IMR-90 (cell line): ENCODE measurements at regions not wholly inside any gene's neighbourhood (a gene's known extent, or its start where the extent isn't known, plus 50 kb on each side); places are given as distances from the start of the nearest gene placed in this dataset.

Source experiments
- ATAC-seq: fragments of 200-7000 bp; cut with Tn5 transposase; 2 replicates; pipeline ENCODE4 v1.9.1; 2020; ENCODE audit warnings: low read depth, mild to moderate bottlenecking, moderate library complexity
- BruUV-seq: library from RNA; stranded (reverse); fragments of 400-500 nt; replicated peaks from 2 replicates; lab custom pipeline; 2021; lab: Mats Ljungman, UMichigan
- CTCF ChIA-PET: fragments of 300-600 bp; formaldehyde crosslinking; extraction: SDS; loops from one replicate; lab custom pipeline; 2021; ENCODE audit warnings: antibody characterized with exemption; lab: Yijun Ruan, JAX
- POLR2A ChIA-PET: fragments of 300-600 bp; sonication (Branson Sonifier 250); formaldehyde crosslinking; loops from one replicate; lab custom pipeline; 2022; ENCODE audit warnings: antibody characterized with exemption; ENCODE audit not compliant: unreplicated experiment; lab: Charles Lee
- DNase-seq: peaks from one replicate; pipeline ENCODE4 v3.0.0; 2013
- H2AFZ ChIP-seq: replicated peaks from 2 replicates; pipeline ENCODE3; 2013; ENCODE audit warnings: low read length, mild to moderate bottlenecking; ENCODE audit not compliant: poor library complexity
- H2AK5ac ChIP-seq: 2 replicates; pipeline ENCODE4 v1.6.1; 2013; ENCODE audit warnings: low read depth, low read length, inconsistent platforms
- H2AK9ac ChIP-seq: replicated peaks from 2 replicates; pipeline ENCODE3; 2013; ENCODE audit warnings: mild to moderate bottlenecking, low read depth, low read length, moderate library complexity; ENCODE audit not compliant: poor library complexity
- H2BK120ac ChIP-seq: 2 replicates; pipeline ENCODE4 v1.6.1; 2013; ENCODE audit warnings: low read depth, low read length, inconsistent platforms
- H2BK15ac ChIP-seq: 3 replicates; pipeline ENCODE4 v1.6.1; 2013; ENCODE audit warnings: low read depth, low read length, inconsistent platforms
- H2BK20ac ChIP-seq: 2 replicates; pipeline ENCODE4 v1.6.1; 2013; ENCODE audit warnings: low read depth, mild to moderate bottlenecking, inconsistent platforms, low read length, moderate library complexity
- H2BK5ac ChIP-seq: 2 replicates; pipeline ENCODE4 v1.6.1; 2013; ENCODE audit warnings: mild to moderate bottlenecking, low read depth, low read length, inconsistent platforms; ENCODE audit not compliant: poor library complexity, severe bottlenecking
- H3K14ac ChIP-seq: replicated peaks from 2 replicates; pipeline ENCODE4 v1.6.1; 2013; ENCODE audit warnings: low read depth, low read length, inconsistent platforms
- H3K18ac ChIP-seq: 2 replicates; pipeline ENCODE4 v1.6.1; 2013; ENCODE audit warnings: low read depth, low read length, control low read depth
- H3K23ac ChIP-seq: 2 replicates; pipeline ENCODE4 v1.6.1; 2013; ENCODE audit warnings: low read depth, low read length, inconsistent platforms
- H3K27ac ChIP-seq: 2 replicates; pipeline ENCODE4 v1.5.1; 2013; ENCODE audit warnings: mild to moderate bottlenecking, control low read depth, low read length; ENCODE audit not compliant: insufficient read depth
- H3K27me3 ChIP-seq: 2 replicates; pipeline ENCODE4 v1.6.1; 2013; ENCODE audit warnings: low read length; ENCODE audit not compliant: control insufficient read depth, insufficient read depth
- H3K36me3 ChIP-seq: 2 replicates; pipeline ENCODE4 v1.6.1; 2013; ENCODE audit warnings: low read length, mixed read lengths; ENCODE audit not compliant: control insufficient read depth, insufficient read depth
- H3K4ac ChIP-seq: 2 replicates; pipeline ENCODE4 v1.6.1; 2013; ENCODE audit warnings: low read depth, low read length, inconsistent platforms
- H3K4me1 ChIP-seq: 2 replicates; pipeline ENCODE4 v1.6.1; 2013; ENCODE audit warnings: low read length, mixed read lengths; ENCODE audit not compliant: control insufficient read depth, insufficient read depth
- H3K4me2 ChIP-seq: 2 replicates; pipeline ENCODE4 v1.6.1; 2013; ENCODE audit warnings: low read depth, mild to moderate bottlenecking, control low read depth, low read length, moderate library complexity
- H3K4me3 ChIP-seq: 2 replicates; pipeline ENCODE4 v1.5.1; 2013; ENCODE audit warnings: low read depth, mild to moderate bottlenecking, control low read depth, low read length, moderate library complexity; ENCODE audit not compliant: insufficient read depth
- H3K56ac ChIP-seq: 2 replicates; pipeline ENCODE4 v1.6.1; 2013; ENCODE audit warnings: low read length, inconsistent platforms; ENCODE audit not compliant: insufficient read depth; ENCODE audit errors: extremely low read depth
- H3K79me1 ChIP-seq, 2 experiments: 2 replicates each; pipeline ENCODE4 v1.6.1; 2013; ENCODE audit warnings: low read length in 2 of 2, inconsistent platforms in 1 of 2, low read depth in 1 of 2
- H3K9ac ChIP-seq: 2 replicates; pipeline ENCODE4 v1.6.1; 2013; ENCODE audit warnings: low read depth, low read length, control low read depth
- H3K9me1 ChIP-seq: 2 replicates; pipeline ENCODE4 v1.6.1; 2013; ENCODE audit warnings: low read length, inconsistent platforms; ENCODE audit not compliant: insufficient read depth
- H3K9me3 ChIP-seq: 2 replicates; pipeline ENCODE4 v1.6.1; 2013; ENCODE audit warnings: low read length; ENCODE audit not compliant: control insufficient read depth, insufficient read depth
- H4K20me1 ChIP-seq: 2 replicates; pipeline ENCODE4 v1.6.1; 2013; ENCODE audit warnings: low read length, inconsistent platforms; ENCODE audit not compliant: insufficient read depth
- H4K5ac ChIP-seq: 2 replicates; pipeline ENCODE4 v1.6.1; 2013; ENCODE audit warnings: mild to moderate bottlenecking, low read depth, low read length, control low read depth
- H4K8ac ChIP-seq, 2 experiments: 2 replicates each; pipeline ENCODE4 v1.6.1; 2013; ENCODE audit warnings: low read depth in 2 of 2, low read length in 2 of 2, control low read depth in 1 of 2, inconsistent platforms in 1 of 2
- H4K91ac ChIP-seq: 2 replicates; pipeline ENCODE4 v1.6.1; 2013; ENCODE audit warnings: low read depth, low read length, inconsistent platforms; ENCODE audit not compliant: insufficient read depth
- ELK1 ChIP-seq: fragments of 150-350 bp; IDR thresholded peaks from 2 replicates; pipeline ENCODE4 v1.6.1; 2016; ENCODE audit warnings: low read depth, mild to moderate bottlenecking, low read length, moderate library complexity, borderline replicate concordance
- FOS ChIP-seq: fragments of 150-350 bp; IDR thresholded peaks from 2 replicates; pipeline ENCODE4 v1.6.1; 2016; ENCODE audit warnings: low read depth, low read length
- MXI1 ChIP-seq: IDR thresholded peaks from 2 replicates; pipeline ENCODE4 v1.6.1; 2012; ENCODE audit warnings: low read depth, mild to moderate bottlenecking, low read length, moderate library complexity, borderline replicate concordance
- POLR2A ChIP-seq: IDR thresholded peaks from 2 replicates; pipeline ENCODE4 v1.6.1; 2012; ENCODE audit warnings: mild to moderate bottlenecking, low read depth, low read length
- RAD21 ChIP-seq: IDR thresholded peaks from 2 replicates; pipeline ENCODE4 v1.6.1; 2012; ENCODE audit warnings: low read length, improper control_type of control experiment
- RFX5 ChIP-seq: IDR thresholded peaks from 2 replicates; pipeline ENCODE4 v1.8.0; 2012; ENCODE audit warnings: low read depth, mild to moderate bottlenecking, low read length, moderate library complexity
- SMC3 ChIP-seq: fragments of 150-350 bp; IDR thresholded peaks from 2 replicates; pipeline ENCODE4 v1.6.1; 2016; ENCODE audit warnings: low read depth, mild to moderate bottlenecking, antibody characterized with exemption, low read length, moderate library complexity
- WGBS, 2 experiments: methylation state at CpG; one replicate each; pipeline versions ENCODE4 v1.1.5 to v1.1.7; 2013; ENCODE audit warnings: missing lambda C conversion rate in 2 of 2; ENCODE audit not compliant: insufficient read length in 1 of 2; ENCODE audit errors: extremely low coverage in 2 of 2; 5-methylcytosine and 5-hydroxymethylcytosine counted together
- dilution Hi-C: fragments of 300-500 bp; cut with HindIII; formaldehyde crosslinking; loops from one replicate; pipeline ENCODE4 v1.14.3; 2018; ENCODE audit warnings: low sequenced_read_pairs; ENCODE audit not compliant: unreplicated experiment
- in situ Hi-C: fragments of 300-500 bp; cut with MboI; formaldehyde crosslinking; loops from 3 replicates; pipeline ENCODE4 v1.14.3; 2019; ENCODE audit warnings: low sequenced_read_pairs, inconsistent platforms, mixed read lengths
- intact Hi-C: fragments of 100-400 bp; cut with micrococcal nuclease; formaldehyde crosslinking; loops from 2 replicates; pipeline ENCODE4 v1.10.0; 2022

GRCh38 chr10:33688506-33688905, 354.0 kb upstream of the NRP1 start:
- dilution Hi-C loops (no loop called here), in situ Hi-C loops (no loop called here), intact Hi-C loops (no loop called here)
- no peak overlapping the region for H2BK5ac ChIP-seq
- H3K9me1 ChIP-seq = no peaks in the 10 kb centered on the region
- no peak overlapping the region for H2AFZ ChIP-seq
- no peak overlapping the region for H3K9ac ChIP-seq
- H3K4me3 ChIP-seq = no peak overlapping the region
- H3K14ac ChIP-seq = no peak overlapping the region
- no peak overlapping the region for H2BK20ac ChIP-seq
- H4K20me1 ChIP-seq = no peaks in the 10 kb centered on the region
- no peak overlapping the region for H3K56ac ChIP-seq
- DNase-seq (no peak), ATAC-seq (no peak)
- H4K8ac ChIP-seq = no peak overlapping the region
- no peak overlapping the region for H3K27ac ChIP-seq
- no TSS peak for BruUV-seq
- no peak overlapping the region for H3K23ac ChIP-seq
- WGBS, 2 experiments = no CpG with 5 or more reads among the region's 2 CpGs
- no peaks in the 10 kb centered on the region for H3K4me1 ChIP-seq
- no peak overlapping the region for H4K5ac ChIP-seq
- H3K27me3 ChIP-seq = peaks cover 5% of the 10 kb centered on the region; the same call in 1 of the 2 replicates
- no peaks in the 10 kb centered on the region for H3K36me3 ChIP-seq
- H4K91ac ChIP-seq = no peak overlapping the region
- H3K18ac ChIP-seq = no peak overlapping the region
- ChIA-PET CTCF (no interaction called here), POLR2A (no interaction called here)
- no peak overlapping the region for H2BK15ac ChIP-seq
- H3K4me2 ChIP-seq = no peak overlapping the region
- no peak overlapping the region for H3K4ac ChIP-seq
- TF ChIP-seq MXI1 (no peak), RAD21 (no peak), POLR2A (no peak), SMC3 (no peak), RFX5 (no peak), FOS (no peak), ELK1 (no peak)
- H2BK120ac ChIP-seq = no peak overlapping the region
- H3K79me1 ChIP-seq = no peaks in the 10 kb centered on the region
- no peak overlapping the region for H2AK9ac ChIP-seq
- H2AK5ac ChIP-seq = no peak overlapping the region
- H3K9me3 ChIP-seq = no peaks in the 10 kb centered on the region
